GM19395 (cell line): ENCODE measurements at regions not wholly inside any gene's neighbourhood (a gene's known extent, or its start where the extent isn't known, plus 50 kb on each side); places are given as distances from the start of the nearest gene placed in this dataset.
"Not testable (repeated sequence)": the region's sequence is repeated elsewhere in the genome, so short reads cannot be mapped to it uniquely, and the experiment has no call there.

ENCODE experiments used
- ATAC-seq: cut with Tn5 transposase; IDR thresholded peaks from one replicate; pipeline ENCODE4 v1.9.1; 2021; ENCODE audit warnings: mild to moderate bottlenecking, moderate library complexity; ENCODE audit not compliant: unreplicated experiment

GRCh38 chr7:155395176-155395797 is 62.6 kb upstream of the EN2 start:
- ATAC-seq, result no peak

GRCh38 chr7:155396661-155397060 is 61.3 kb upstream of the EN2 start:
- ATAC-seq, result no peak

GRCh38 chr7:155397758-155398714 is 59.9 kb upstream of the EN2 start:
- ATAC-seq, result not testable (repeated sequence)

- ATAC-seq, result no peak
Observed at GRCh38 chr7:155398944-155399343, 59.0 kb upstream of the EN2 start.

- ATAC-seq, result no peak
Observed at GRCh38 chr7:155399577-155399976, 58.4 kb upstream of the EN2 start.

- ATAC-seq, result no peak
Observed at GRCh38 chr7:155401231-155401630, 56.7 kb upstream of the EN2 start.

GRCh38 chr7:155401884-155402283 is 56.0 kb upstream of the EN2 start:
- ATAC-seq, result no peak

GRCh38 chr7:155402941-155403340 is 55.0 kb upstream of the EN2 start:
- ATAC-seq, result no peak

- ATAC-seq, result no peak
Observed at GRCh38 chr7:155404976-155405375, 53.0 kb upstream of the EN2 start.

- no peak for ATAC-seq
Observed at GRCh38 chr7:155405399-155406318, 52.3 kb upstream of the EN2 start.

GRCh38 chr7:155407799-155408198 is 50.1 kb upstream of the EN2 start:
- ATAC-seq, result no peak
